Activated naive CD4-positive, alpha-beta T cell treated with anti-CD3 and anti-CD28 coated beads, Interleukin-2, amount 10 ng/mL, durations not matched to agents 7 days and 5 days (primary cell): ENCODE measurements at regions not wholly inside any gene's neighbourhood (a gene's known extent, or its start where the extent isn't known, plus 50 kb on each side); places are given as distances from the start of the nearest gene placed in this dataset.

Experiments
- CTCF ChIA-PET: fragments of 350-600 bp; sonication (Branson Sonifier 250); formaldehyde crosslinking; loops from one replicate; lab custom pipeline; 2021; ENCODE audit warnings: antibody characterized with exemption; lab: Charles Lee
- DNase-seq: peaks from one replicate; pipeline ENCODE4 v3.0.0-alpha.2; 2020
- H3K27ac Mint-ChIP-seq: one replicate; pipeline ENCODE4 v1.8.0; 2021; ENCODE audit warnings: mild to moderate bottlenecking, moderate library complexity, mixed read lengths
- H3K27me3 Mint-ChIP-seq: one replicate; pipeline ENCODE4 v1.8.0; 2021; ENCODE audit warnings: mild to moderate bottlenecking, mixed read lengths
- H3K36me3 Mint-ChIP-seq: one replicate; pipeline ENCODE4 v1.8.0; 2021; ENCODE audit warnings: mixed read lengths
- H3K4me1 Mint-ChIP-seq: one replicate; pipeline ENCODE4 v1.8.0; 2021; ENCODE audit warnings: mixed read lengths
- H3K4me3 Mint-ChIP-seq: one replicate; pipeline ENCODE4 v1.8.0; 2021; ENCODE audit warnings: mild to moderate bottlenecking, moderate library complexity, mixed read lengths
- H3K9me3 Mint-ChIP-seq: one replicate; pipeline ENCODE4 v1.8.0; 2021; ENCODE audit warnings: mixed read lengths

DNA sequence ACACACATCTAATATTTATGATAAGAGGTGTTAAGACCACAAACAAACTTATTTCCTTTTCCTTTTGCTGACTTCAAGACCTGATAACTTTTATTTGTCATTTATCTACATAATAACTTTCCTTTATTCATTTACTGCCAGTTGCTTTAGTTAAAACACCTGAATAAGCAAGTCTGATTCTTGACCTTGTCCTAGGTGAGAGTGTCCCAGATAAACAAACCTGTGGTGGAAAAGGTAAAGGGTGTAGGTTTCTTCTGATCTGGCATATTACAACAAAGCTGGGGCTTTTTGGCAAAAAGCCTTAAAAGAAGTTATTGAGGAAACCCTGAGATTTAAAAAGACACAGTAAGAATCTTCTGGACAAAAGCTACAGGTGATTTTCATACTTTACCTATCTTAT, 191.5 kb downstream of the ZBBX start:
- Mint-ChIP-seq H3K36me3 (no peaks in the 10 kb centered on the region), H3K27ac (no peak overlapping the region), H3K4me3 (no peak overlapping the region), H3K27me3 (no peaks in the 10 kb centered on the region), H3K9me3 (peaks cover 5% of the 10 kb centered on the region), H3K4me1 (no peaks in the 10 kb centered on the region)
- CTCF ChIA-PET = no interaction called here
- DNase-seq = no peak

DNA sequence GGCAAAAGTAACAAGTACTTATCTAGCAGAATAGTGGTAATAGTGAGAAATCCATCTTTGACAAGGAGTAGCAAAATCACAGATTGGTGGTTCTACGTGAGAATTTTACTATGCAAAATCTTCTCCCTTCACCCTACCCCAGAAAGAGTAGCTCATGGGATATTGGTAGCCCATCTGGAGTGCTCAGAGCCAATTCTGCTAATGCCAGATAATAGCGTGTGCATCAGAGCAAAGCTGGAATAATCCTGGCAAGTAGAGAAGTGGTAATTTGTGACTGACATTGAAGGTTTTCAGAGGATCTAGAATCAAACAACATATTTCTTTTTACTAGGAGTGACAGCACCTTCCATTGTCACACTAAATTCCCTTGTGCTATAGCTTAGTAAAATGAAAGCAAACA, 192.9 kb downstream of the ZBBX start:
- CTCF ChIA-PET = no interaction called here
- Mint-ChIP-seq H3K4me1 (no peaks in the 10 kb centered on the region), H3K36me3 (no peaks in the 10 kb centered on the region), H3K4me3 (no peak overlapping the region), H3K27ac (no peak overlapping the region), H3K27me3 (no peaks in the 10 kb centered on the region), H3K9me3 (peaks cover 5% of the 10 kb centered on the region)
- no peak for DNase-seq

DNA sequence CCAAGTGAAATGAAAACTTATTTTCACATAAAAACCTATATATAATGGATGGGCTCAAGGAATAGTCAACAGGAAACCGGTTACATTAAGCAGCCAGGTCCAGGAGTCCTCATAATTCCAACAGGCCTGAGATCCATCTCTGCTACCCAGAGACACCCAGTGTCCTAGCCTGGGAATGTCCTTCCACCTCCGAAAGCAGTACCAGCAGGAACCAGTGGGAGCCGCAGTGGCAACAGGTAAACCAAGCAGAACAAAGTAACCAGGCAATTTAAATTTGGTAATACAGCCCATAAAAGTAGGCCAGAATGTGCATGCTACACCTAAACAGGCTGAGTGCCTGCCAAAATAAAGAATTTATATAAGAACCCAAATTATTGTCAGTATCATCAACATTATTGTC, 195.6 kb downstream of the ZBBX start:
- Mint-ChIP-seq H3K9me3 (peaks cover 3% of the 10 kb centered on the region), H3K27me3 (no peaks in the 10 kb centered on the region), H3K36me3 (no peaks in the 10 kb centered on the region), H3K27ac (no peak overlapping the region), H3K4me3 (no peak overlapping the region), H3K4me1 (no peaks in the 10 kb centered on the region)
- DNase-seq = no peak
- CTCF ChIA-PET = no interaction called here

DNA sequence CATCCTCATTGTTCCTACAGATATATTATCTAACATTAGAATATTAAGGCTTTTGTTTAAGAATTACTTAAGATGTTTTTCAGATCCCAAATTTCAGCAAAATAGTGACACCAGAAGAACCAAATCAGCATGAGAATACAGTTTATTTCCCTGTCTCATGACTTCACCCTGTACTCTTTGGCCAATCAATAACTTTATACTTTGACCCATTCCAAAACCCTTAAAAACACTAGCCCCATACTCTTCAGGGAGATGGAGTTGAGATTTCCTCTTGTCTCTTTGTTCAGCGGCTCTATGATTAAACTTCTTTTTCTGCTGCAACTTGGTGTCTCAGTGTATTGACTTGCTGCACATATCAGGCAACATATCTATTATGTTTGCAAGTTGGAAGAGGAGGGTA, 207.7 kb downstream of the ZBBX start:
- H3K27ac Mint-ChIP-seq = no peak overlapping the region
- no peaks in the 10 kb centered on the region for H3K4me1 Mint-ChIP-seq
- no peaks in the 10 kb centered on the region for H3K36me3 Mint-ChIP-seq
- H3K9me3 Mint-ChIP-seq = peaks cover 13% of the 10 kb centered on the region
- H3K27me3 Mint-ChIP-seq = no peaks in the 10 kb centered on the region
- CTCF ChIA-PET = no interaction called here
- H3K4me3 Mint-ChIP-seq = no peak overlapping the region
- DNase-seq = no peak

DNA sequence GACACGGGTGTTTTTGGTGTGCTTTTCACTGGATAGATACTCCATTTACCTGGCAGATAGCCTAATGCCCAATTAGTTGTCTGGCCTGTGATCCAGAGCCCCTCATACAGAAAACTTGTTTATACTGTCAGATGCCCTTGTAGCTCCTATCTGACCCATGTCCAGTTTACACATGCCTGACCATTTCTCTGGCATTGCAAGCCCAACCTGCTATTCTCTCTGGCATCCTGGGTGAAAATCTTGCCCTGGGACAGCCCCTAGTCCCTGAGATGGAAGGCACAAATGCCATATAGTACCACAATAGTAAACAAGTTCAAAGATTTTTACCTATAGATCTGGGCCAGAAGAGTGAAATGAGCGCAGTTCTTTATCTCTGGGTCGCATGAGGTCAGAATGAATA, 212.6 kb downstream of the ZBBX start:
- Mint-ChIP-seq H3K36me3 (no peaks in the 10 kb centered on the region), H3K4me1 (no peaks in the 10 kb centered on the region), H3K27ac (no peak overlapping the region), H3K27me3 (no peaks in the 10 kb centered on the region), H3K9me3 (no peaks in the 10 kb centered on the region), H3K4me3 (no peak overlapping the region)
- no peak for DNase-seq
- CTCF ChIA-PET = no interaction called here

DNA sequence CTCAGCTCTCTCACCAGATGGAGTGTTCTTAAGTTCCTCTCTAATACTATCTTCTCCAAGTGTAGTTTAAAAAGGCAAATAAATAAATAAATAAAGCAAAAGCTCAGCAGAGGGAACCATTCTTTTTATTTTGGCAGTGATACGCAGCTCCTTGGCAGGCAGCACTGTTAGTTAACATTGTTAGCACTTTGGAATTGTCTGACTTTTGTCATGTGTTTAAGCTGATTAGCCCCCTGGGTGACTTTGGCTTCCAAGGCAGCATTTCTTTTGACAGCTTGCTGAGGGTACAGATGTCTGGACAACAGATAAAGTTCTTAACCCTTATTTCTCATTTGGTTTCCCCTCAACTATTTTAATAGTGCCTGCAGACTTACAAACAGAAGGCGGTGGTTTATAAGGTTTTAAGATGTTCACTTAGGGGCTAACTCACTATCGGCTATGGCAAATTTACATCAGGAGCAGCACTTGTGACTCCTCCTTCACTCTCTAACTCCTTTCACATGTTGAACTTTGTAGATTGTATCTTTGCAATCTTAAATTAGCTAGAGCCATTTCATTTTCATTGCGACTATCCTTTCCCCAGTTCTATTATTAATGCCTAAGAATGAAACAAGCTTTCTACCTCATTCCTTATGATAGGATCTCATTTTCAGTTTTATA, 213.4 kb downstream of the ZBBX start:
- H3K27me3 Mint-ChIP-seq = no peaks in the 10 kb centered on the region
- H3K4me3 Mint-ChIP-seq = no peak overlapping the region
- H3K4me1 Mint-ChIP-seq = no peaks in the 10 kb centered on the region
- H3K9me3 Mint-ChIP-seq = no peaks in the 10 kb centered on the region
- H3K27ac Mint-ChIP-seq = no peak overlapping the region
- no peak for DNase-seq
- H3K36me3 Mint-ChIP-seq = no peaks in the 10 kb centered on the region
- CTCF ChIA-PET = no interaction called here

DNA sequence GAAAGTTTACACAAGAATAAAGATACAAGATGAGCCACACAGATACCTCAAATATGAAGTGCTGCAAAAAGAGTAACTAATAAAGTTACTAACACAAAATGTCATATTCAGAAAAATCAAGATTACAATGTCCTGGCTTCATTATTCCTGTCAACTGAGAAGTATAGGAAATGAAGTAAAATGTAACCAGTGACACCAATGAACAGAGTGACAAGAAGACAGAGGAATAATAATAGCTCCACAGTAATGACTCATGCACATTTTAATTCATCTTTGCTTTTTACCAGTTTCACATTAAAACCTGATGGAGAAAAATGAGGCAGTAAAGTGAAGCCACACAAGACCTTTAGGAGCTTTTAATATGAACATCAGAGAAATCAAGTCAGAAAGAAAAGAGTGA, 214.1 kb downstream of the ZBBX start:
- CTCF ChIA-PET = no interaction called here
- H3K27me3 Mint-ChIP-seq = no peaks in the 10 kb centered on the region
- H3K4me3 Mint-ChIP-seq = no peak overlapping the region
- DNase-seq = no peak
- H3K27ac Mint-ChIP-seq = no peak overlapping the region
- H3K4me1 Mint-ChIP-seq = no peaks in the 10 kb centered on the region
- no peaks in the 10 kb centered on the region for H3K36me3 Mint-ChIP-seq
- no peaks in the 10 kb centered on the region for H3K9me3 Mint-ChIP-seq

DNA sequence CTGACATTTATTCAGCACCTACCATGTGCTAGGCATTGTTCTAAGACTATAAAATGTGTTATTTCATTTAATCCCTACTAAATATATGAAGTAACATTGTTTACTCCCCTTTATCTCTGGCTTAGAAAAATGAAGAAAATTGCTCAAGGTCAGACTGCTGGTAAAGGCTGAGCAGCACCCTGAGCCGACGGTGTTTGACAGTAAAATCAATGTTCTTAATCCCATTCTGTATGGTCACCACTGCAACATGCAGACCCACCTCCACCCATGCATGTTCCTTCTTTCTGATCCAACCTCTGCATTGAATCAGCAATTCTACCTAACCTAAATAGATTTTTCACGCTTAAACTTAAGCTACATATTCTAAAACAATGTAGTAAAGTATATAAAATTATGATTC, 216.5 kb downstream of the ZBBX start:
- H3K4me3 Mint-ChIP-seq = no peak overlapping the region
- H3K9me3 Mint-ChIP-seq = no peaks in the 10 kb centered on the region
- H3K36me3 Mint-ChIP-seq = no peaks in the 10 kb centered on the region
- H3K27ac Mint-ChIP-seq = no peak overlapping the region
- DNase-seq = no peak
- H3K4me1 Mint-ChIP-seq = no peaks in the 10 kb centered on the region
- CTCF ChIA-PET = no interaction called here
- H3K27me3 Mint-ChIP-seq = no peaks in the 10 kb centered on the region

DNA sequence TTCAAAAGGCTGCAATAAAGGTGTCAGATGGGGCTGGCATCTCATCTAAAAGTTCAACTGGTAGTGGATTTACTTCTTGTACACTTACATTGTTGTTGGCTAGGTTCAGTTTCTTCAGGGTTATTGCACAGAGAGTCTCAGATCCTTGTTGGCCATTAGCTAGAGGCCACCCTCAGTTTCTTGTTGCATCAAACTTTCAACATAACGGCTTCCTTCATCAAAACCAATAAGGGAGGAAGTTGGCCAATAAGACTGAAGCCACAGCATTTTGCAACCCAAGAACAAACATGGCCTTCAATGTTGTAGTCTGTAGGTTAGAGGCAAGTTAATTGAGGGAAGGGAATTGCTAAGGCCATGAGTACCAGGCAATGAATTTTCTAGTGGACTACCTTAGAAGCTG, 218.0 kb downstream of the ZBBX start:
- Mint-ChIP-seq H3K27me3 (no peaks in the 10 kb centered on the region), H3K4me3 (no peak overlapping the region), H3K27ac (no peak overlapping the region), H3K9me3 (peaks cover 2% of the 10 kb centered on the region), H3K4me1 (no peaks in the 10 kb centered on the region), H3K36me3 (no peaks in the 10 kb centered on the region)
- DNase-seq = no peak
- CTCF ChIA-PET = no interaction called here

DNA sequence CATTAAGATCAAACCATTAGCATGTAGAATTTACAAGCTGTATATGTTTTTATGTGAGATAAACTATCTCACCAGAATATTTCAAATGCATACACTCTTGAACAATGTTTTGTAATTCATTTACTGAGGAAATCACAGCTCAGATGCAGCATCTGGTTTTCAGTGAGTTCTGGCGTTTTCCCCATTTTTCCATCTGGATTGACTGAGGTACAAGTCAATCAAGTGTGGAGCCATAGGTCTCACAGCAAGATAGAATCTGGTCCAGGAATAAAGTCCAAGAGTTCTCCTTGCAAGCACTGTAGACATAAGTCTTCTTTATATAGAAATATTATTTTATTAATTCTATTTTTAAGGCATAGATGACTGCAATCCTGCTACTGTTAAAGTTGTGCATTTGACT, 219.3 kb downstream of the ZBBX start:
- no peak for DNase-seq
- H3K36me3 Mint-ChIP-seq = no peaks in the 10 kb centered on the region
- peaks cover 10% of the 10 kb centered on the region for H3K9me3 Mint-ChIP-seq
- H3K27ac Mint-ChIP-seq = no peak overlapping the region
- CTCF ChIA-PET = no interaction called here
- no peaks in the 10 kb centered on the region for H3K4me1 Mint-ChIP-seq
- no peak overlapping the region for H3K4me3 Mint-ChIP-seq
- H3K27me3 Mint-ChIP-seq = no peaks in the 10 kb centered on the region

DNA sequence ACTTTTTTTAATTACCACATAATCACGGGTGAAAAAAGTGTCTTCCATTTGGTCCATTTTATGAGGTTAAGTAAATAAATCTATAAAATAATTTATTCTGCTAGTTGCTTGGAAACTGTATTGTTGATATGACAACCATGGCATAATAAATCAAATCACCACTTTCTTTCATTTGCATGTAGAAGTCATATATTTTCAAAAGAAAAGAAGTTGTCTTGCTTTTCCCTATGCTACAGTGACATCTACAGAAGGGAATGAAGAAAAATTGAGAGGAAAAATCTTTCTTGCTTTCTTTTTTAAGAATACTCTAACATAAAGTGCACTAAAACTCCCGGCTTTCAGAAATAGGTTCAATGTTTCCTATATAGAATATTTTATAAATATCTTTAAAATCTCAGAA, 228.5 kb downstream of the ZBBX start:
- CTCF ChIA-PET = no interaction called here
- no peaks in the 10 kb centered on the region for H3K36me3 Mint-ChIP-seq
- no peaks in the 10 kb centered on the region for H3K27me3 Mint-ChIP-seq
- no peak for DNase-seq
- H3K9me3 Mint-ChIP-seq = peaks cover 15% of the 10 kb centered on the region
- no peak overlapping the region for H3K4me3 Mint-ChIP-seq
- H3K4me1 Mint-ChIP-seq = no peaks in the 10 kb centered on the region
- H3K27ac Mint-ChIP-seq = no peak overlapping the region

DNA sequence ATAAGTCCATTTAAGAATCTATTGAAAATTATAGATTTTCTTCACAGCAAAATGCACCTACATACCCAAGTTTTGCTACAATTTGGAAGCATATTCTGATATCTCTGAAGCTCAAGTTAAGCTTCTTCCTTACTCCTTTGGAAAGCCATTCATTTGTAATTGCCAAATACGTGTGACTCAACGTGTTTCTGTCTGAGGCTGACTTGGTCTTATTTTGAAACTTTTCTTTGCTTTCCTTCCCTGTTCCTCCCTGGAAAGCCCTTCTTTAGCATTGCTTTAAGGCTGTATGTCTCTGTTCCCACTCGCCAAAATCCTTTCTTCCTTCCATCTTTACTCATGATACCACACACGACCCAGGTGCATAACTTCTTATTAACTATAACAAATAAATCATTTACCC, 232.0 kb downstream of the ZBBX start:
- Mint-ChIP-seq H3K4me3 (no peak overlapping the region), H3K27ac (no peak overlapping the region), H3K27me3 (no peaks in the 10 kb centered on the region), H3K36me3 (no peaks in the 10 kb centered on the region), H3K4me1 (no peaks in the 10 kb centered on the region), H3K9me3 (no peaks in the 10 kb centered on the region)
- DNase-seq = no peak
- CTCF ChIA-PET = no interaction called here

DNA sequence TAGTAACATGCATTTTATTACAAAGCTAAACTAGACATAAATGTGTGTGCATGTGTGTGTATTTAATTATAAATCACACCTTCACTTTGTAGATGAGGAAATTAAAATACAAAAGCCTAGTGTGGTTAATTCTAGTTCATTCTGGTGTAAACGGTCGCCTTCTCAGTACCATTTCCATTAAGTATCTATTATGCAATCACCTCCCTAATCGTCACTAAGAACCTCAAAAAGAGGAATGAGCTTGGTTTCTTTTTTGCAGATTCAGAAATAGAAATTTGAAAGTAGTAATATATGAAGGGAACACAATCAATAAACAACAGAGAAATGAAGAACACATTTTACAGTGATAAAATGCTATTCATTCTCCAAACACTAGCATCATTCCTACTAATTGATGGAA, 233.2 kb downstream of the ZBBX start:
- no peak for DNase-seq
- no peak overlapping the region for H3K4me3 Mint-ChIP-seq
- no peaks in the 10 kb centered on the region for H3K4me1 Mint-ChIP-seq
- H3K27me3 Mint-ChIP-seq = no peaks in the 10 kb centered on the region
- H3K36me3 Mint-ChIP-seq = no peaks in the 10 kb centered on the region
- H3K9me3 Mint-ChIP-seq = no peaks in the 10 kb centered on the region
- CTCF ChIA-PET = no interaction called here
- no peak overlapping the region for H3K27ac Mint-ChIP-seq

DNA sequence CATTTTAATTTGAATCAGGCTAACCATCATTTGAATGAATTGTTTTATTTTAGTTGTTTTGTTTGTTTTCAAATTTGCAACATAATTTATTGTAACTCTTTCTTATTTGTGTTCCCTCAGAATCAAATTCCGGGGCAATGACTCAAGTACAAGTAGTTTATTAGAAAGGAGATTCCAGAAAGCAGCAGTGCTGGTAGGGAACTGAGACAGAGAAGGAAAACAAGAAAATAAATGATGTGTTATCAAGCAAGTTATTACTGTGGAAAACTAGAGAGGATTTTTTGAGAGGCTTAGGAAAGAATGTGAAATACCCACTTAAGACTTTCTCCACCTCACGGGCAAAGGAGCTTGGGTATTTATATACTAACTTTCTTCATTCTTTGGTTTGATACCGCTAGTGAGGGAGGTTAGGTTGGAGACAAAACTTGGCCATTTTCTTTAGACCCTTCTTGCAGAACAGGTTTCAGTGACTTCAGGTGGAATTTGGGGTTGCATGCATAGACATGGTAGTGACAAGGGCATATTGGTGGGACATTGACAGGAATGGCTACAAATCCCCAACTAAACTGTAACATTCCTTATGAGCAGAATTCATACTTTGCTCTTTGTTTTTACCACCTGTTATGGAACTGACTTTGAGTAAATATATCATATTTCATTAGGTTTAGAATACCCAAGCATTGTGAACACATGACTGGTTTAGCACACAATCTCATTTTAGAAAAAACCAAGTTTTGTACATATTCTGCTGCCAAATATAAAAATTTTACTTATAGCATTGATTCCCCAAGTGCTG, 254.3 kb downstream of the ZBBX start:
- peaks cover 15% of the 10 kb centered on the region for H3K9me3 Mint-ChIP-seq
- no peak for DNase-seq
- no peak overlapping the region for H3K4me3 Mint-ChIP-seq
- H3K27me3 Mint-ChIP-seq = no peaks in the 10 kb centered on the region
- CTCF ChIA-PET = no interaction called here
- H3K4me1 Mint-ChIP-seq = no peaks in the 10 kb centered on the region
- no peaks in the 10 kb centered on the region for H3K36me3 Mint-ChIP-seq
- no peak overlapping the region for H3K27ac Mint-ChIP-seq

DNA sequence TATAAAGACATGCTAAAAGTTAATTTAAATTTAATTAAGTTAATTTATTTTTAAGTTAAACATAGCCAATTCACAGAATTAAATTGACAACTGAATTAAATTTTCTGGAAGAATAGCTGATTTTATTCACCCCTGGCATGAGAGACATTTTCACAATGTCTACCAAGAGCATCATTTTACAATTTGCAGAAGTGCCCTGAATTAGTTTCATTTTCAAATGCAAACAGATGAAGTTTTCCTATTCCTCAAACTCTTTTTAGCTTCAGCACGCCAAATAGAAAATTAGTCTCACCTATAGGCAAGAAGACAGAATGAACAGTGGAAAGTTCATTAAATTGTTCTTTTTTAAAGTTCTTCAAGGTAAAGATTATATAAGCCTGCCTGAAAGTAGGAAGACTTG, 259.3 kb downstream of the ZBBX start:
- Mint-ChIP-seq H3K27me3 (no peaks in the 10 kb centered on the region), H3K4me1 (no peaks in the 10 kb centered on the region), H3K4me3 (no peak overlapping the region), H3K36me3 (no peaks in the 10 kb centered on the region), H3K27ac (no peak overlapping the region), H3K9me3 (peaks cover 4% of the 10 kb centered on the region)
- DNase-seq = no peak
- CTCF ChIA-PET = no interaction called here
